ENCODE measurements at regions not wholly inside any gene's neighbourhood (a gene's known extent, or its start where the extent isn't known, plus 50 kb on each side); places are given as distances from the start of the nearest gene placed in this dataset.

DNA sequence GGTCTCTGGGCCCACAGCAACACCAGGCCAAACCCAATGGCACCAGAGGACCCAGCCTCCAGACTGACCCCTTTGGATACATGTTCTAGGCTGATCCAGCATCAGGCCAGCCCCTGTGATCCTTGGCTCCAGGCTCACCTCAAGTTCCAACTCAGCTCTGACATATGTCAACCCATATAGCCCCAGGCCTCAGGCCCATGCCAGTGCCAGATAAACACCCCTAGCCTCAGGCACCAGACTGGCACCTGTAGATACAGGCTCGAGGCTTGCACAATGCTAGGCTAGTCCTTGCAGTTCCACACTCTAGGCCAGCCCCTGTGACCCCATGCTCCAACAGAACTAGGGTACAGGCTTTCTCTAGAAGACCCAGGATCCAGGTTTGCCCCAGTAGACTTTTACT lies 287.5 kb downstream of the KCNC2 start:
- TF ChIP-seq POLR2AphosphoS5 (IDR thresholded peaks at IDR 0.05; ENCODE audit: borderline replicate concordance, low read depth, low read length) = no peak
- TF ChIP-seq EZH2 (IDR thresholded peaks at IDR 0.05) = no peak
